ENCODE measurements at regions not wholly inside any gene's neighbourhood (a gene's known extent, or its start where the extent isn't known, plus 50 kb on each side); places are given as distances from the start of the nearest gene placed in this dataset.

DNA sequence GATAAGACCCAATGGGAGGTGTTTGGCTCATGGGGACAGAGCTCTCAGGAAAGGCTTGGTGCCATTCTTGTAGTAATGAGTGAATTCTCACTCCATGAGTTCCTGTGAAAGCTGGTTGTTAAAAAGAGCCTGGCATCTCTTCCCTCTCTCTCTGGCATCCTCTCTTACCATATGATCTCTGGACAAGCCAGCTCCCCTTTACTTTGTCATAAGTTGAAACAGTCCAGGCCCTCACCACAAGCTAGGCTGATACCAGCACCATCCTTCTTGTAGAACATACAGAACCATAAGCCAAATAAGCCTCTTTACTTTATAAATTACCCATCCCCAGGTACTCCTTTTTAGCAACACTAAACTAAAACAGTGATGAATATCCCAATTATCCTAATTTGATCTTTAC, 166.9 kb upstream of the TMC3 start:
- TF ChIP-seq REST (IDR thresholded peaks at IDR 0.05; ENCODE audit: insufficient read depth in 1 of 2, low read depth in 2 of 2, low read length in 1 of 2) (no peak), CTCF (IDR thresholded peaks at IDR 0.05) (no peak), SIN3A (IDR thresholded peaks at IDR 0.05; ENCODE audit: borderline replicate concordance, insufficient read depth, low read depth, low read length) (no peak), POLR2AphosphoS5 (IDR thresholded peaks at IDR 0.05; ENCODE audit: low read depth, low read length) (no peak), TCF7L2 (IDR thresholded peaks at IDR 0.05; ENCODE audit: low read depth, low read length) (no peak)
